Lower lobe of right lung (tissue), 2 donors: ENCODE measurements at regions not wholly inside any gene's neighbourhood (a gene's known extent, or its start where the extent isn't known, plus 50 kb on each side); places are given as distances from the start of the nearest gene placed in this dataset.

Source experiments
- ATAC-seq, 2 donors: fragments of 200-7000 bp; cut with Tn5 transposase; one replicate each; pipeline ENCODE4 v1.9.1; 2020 to 2022; ENCODE audit warnings: mild to moderate bottlenecking in 2 of 2, moderate library complexity in 2 of 2
- DNase-seq: peaks from one replicate; pipeline ENCODE4 v3.0.0-alpha.2; 2020
- H3K27ac ChIP-seq: fragments of 200-600 bp; one replicate; pipeline ENCODE4 v1.8.0; 2022
- H3K27me3 ChIP-seq: fragments of 200-600 bp; one replicate; pipeline ENCODE4 v1.8.0; 2022; ENCODE audit warnings: low read depth
- H3K36me3 ChIP-seq: fragments of 200-600 bp; one replicate; pipeline ENCODE4 v1.8.0; 2022; ENCODE audit warnings: mild to moderate bottlenecking
- H3K4me1 ChIP-seq: fragments of 200-600 bp; one replicate; pipeline ENCODE4 v1.8.0; 2022
- H3K4me3 ChIP-seq: fragments of 200-600 bp; one replicate; pipeline ENCODE4 v1.8.0; 2022; ENCODE audit warnings: mild to moderate bottlenecking
- H3K9me3 ChIP-seq: fragments of 200-600 bp; one replicate; pipeline ENCODE4 v1.8.0; 2022
- intact Hi-C: fragments of 100-400 bp; cut with DNase I; formaldehyde crosslinking; loops from one replicate; pipeline ENCODE4 v1.11.0; 2022
- TF ChIP-seq, protein P1 (sequence below): fragments of 200-600 bp; IDR thresholded peaks from one replicate; pipeline ENCODE4 v1.8.0; 2022; ENCODE audit warnings: antibody characterized with exemption, mild to moderate bottlenecking
- donor health status: DM: no; HTN: yes; CAD: no; lungs with severe emphysema.

DNA sequence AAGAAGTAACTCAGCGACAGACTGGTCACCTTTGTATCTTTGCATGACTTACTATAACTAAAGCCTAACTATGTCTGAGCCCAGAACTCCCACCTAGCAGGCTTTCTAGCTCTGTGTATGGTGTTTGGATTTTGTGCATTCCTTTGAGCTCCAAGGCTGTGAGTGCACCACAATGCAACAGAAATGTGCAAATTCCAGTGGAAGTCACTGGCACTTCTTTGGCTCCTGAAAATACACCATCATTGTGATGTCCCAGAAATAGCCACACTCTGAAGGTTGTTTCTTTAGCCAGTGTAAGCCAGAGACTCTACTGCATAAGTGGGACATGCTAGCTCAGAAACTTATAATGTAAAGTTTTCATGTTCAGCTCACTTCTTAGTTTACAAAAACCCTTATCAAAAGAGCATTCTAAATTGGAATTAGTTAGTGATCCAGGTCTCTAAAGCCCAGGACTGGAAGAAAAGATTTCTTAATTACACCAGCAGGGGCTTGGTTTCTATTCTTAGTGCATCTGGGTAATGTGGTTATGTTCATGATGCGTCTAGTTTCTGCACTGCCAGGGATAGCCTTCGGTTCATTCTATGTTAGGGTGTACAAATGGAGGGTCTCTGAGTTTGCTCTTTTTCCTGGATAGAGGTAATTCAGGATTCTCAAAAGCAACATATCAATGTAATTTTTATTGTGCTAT, 1239.5 kb upstream of the ZEB2 start:
- Histone ChIP-seq H3K4me1 (peaks cover 5% of the 10 kb centered on the region), H3K4me3 (no peak overlapping the region), H3K27ac (no peak overlapping the region), H3K27me3 (no peaks in the 10 kb centered on the region), H3K9me3 (no peaks in the 10 kb centered on the region), H3K36me3 (no peaks in the 10 kb centered on the region)
- intact Hi-C loops = no loop called here
- ATAC-seq (no peak), DNase-seq (no peak)
- TF ChIP-seq, protein P1, sequence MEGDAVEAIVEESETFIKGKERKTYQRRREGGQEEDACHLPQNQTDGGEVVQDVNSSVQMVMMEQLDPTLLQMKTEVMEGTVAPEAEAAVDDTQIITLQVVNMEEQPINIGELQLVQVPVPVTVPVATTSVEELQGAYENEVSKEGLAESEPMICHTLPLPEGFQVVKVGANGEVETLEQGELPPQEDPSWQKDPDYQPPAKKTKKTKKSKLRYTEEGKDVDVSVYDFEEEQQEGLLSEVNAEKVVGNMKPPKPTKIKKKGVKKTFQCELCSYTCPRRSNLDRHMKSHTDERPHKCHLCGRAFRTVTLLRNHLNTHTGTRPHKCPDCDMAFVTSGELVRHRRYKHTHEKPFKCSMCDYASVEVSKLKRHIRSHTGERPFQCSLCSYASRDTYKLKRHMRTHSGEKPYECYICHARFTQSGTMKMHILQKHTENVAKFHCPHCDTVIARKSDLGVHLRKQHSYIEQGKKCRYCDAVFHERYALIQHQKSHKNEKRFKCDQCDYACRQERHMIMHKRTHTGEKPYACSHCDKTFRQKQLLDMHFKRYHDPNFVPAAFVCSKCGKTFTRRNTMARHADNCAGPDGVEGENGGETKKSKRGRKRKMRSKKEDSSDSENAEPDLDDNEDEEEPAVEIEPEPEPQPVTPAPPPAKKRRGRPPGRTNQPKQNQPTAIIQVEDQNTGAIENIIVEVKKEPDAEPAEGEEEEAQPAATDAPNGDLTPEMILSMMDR = no peak

DNA sequence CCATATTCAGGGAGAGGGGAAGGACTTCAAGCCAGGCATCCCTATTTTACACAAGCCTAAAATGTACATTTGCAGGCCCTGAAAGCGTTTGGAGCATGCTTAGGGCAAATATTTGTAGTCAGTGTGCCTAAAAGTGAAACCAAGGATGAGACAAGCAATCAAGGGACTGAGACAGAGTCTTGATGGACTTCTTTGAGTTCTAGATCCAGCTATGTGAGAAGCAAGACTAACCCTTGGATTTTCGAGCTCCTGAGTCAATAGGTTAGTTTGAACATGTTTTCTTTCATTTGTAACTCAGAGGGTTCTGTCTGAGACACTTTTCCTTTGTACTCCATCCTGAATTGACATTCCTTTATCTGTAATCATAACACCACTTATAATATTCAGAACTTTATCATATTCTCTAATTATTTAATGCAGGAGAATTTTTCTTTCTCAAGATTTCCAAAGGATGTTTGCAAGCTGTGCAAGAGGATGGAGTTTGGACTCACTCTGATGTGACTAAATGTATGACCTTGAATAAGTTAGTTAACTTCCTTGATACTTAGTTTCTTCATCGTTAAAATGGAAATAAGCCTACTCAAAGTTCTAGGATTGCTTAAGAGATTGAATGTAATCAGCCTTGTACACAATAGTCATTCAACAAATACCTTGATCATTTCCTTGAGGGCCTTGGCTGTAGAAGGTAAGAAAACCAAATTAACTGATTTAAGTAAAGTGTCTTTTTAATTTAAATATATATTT, 1237.8 kb upstream of the ZEB2 start:
- Histone ChIP-seq H3K27ac (peak overlapping the region; percentile 9), H3K4me1 (peaks cover 10% of the 10 kb centered on the region), H3K36me3 (no peaks in the 10 kb centered on the region)

DNA sequence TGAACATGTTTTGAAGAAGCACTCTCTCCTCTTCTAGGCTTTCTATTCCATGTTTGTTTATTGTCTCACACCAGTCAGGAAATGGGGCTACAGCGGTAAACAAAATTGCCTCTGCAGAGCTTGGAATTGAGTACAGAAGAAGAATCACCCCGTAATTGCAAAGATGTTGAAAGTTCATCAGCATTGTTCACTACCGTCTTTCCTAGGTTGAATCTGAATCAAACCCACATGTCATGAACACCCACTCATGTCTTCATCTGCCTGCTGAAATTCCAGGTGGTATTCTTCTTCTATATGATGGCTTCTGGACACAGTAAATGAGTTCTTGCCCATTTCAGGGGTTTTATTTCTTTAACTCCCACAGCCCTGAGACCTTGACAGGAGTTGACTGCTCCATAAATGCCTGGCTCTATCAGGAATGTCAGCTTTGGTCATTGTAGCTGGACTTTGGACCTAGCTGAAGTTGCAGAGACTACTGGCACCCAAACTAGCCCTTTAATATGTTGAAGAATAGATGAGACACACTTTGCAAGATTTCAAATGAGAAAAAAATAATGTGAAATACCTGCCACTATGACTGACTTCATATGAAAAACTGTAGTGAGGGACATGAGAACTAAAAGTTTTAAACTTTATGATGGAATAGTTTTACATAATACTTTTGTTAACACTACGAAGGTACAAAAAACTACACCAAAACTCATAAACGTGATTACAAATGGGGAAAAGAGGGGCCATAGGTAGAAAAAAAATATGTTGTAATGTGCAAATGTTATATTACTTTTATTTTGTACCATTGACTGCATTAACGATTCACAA, 1235.3 kb upstream of the ZEB2 start:
- H3K4me3 ChIP-seq = no peak overlapping the region
- TF ChIP-seq, protein P1 = no peak
- intact Hi-C loops = no loop called here
- H3K9me3 ChIP-seq = no peaks in the 10 kb centered on the region
- DNase-seq (no peak), ATAC-seq (no peak)
- peaks cover 34% of the 10 kb centered on the region for H3K4me1 ChIP-seq
- H3K36me3 ChIP-seq = no peaks in the 10 kb centered on the region
- no peaks in the 10 kb centered on the region for H3K27me3 ChIP-seq
- no peak overlapping the region for H3K27ac ChIP-seq

More for the DNA sequence above, 1237.8 kb upstream of the ZEB2 start:
- TF ChIP-seq, protein P1 = no peak
- no peak for DNase-seq
- H3K9me3 ChIP-seq = no peaks in the 10 kb centered on the region
- intact Hi-C loops = no loop called here
- ATAC-seq = no peak
- H3K4me3 ChIP-seq = no peak overlapping the region
- H3K27me3 ChIP-seq = no peaks in the 10 kb centered on the region

DNA sequence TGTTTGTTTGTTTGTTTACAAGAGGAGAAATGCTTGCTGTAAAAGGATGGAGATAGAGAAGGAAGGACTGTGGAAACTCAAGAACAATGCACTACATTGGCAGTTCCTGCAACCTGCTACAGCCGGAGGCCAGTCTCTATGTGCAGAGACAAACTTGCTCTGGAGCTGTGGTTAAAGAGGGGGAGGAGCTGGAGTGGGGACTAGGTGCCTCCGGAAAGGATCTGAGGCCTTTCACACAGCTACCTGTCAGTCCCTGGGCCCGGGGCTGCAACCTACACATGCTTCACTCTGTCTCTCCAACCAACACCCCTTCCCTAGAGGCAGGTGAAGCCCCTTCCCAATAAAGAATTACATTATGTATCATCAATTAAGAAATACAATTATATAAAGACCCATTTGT, 1234.0 kb upstream of the ZEB2 start:
- no peak overlapping the region for H3K27ac ChIP-seq

DNA sequence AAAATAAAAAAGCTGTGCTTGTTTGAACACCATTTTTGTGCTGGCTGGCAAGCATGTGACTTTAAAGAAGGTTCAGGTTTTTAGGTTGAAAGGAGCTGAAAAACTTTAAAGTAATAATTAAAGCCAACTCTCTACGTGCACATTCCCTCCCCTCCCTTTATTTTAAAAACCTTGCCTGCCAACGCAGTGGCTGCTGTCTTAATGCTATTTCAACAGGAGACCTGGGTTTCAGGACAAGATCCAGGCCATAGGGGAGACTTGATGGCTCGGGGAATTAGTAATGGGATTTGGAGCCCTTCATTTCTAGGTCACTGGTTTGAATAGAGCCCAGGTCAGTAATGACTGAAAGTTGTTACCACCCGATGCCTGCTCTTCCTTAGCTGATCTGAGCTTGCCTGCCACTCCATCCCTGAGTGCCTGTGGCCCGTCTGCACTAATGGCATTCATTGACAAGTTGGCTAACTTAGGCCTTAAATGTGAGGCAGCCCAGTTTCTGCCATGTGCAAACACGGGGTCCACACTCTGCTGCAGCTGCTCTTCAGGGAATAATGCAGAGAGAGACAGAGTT, 1233.2 kb upstream of the ZEB2 start:
- H3K36me3 ChIP-seq = no peaks in the 10 kb centered on the region
- no peak overlapping the region for H3K4me3 ChIP-seq
- no peaks in the 10 kb centered on the region for H3K9me3 ChIP-seq
- H3K27me3 ChIP-seq = no peaks in the 10 kb centered on the region
- intact Hi-C loops = no loop called here
- H3K27ac ChIP-seq = no peak overlapping the region
- H3K4me1 ChIP-seq = peaks cover 35% of the 10 kb centered on the region
- TF ChIP-seq, protein P1 = no peak
- no peak for ATAC-seq
- DNase-seq = no peak

More for the DNA sequence above, 1234.0 kb upstream of the ZEB2 start:
- H3K36me3 ChIP-seq = no peaks in the 10 kb centered on the region
- DNase-seq = no peak
- no peak overlapping the region for H3K4me3 ChIP-seq
- H3K9me3 ChIP-seq = no peaks in the 10 kb centered on the region
- no peak for ATAC-seq
- TF ChIP-seq, protein P1 = no peak
- intact Hi-C loops = no loop called here
- H3K4me1 ChIP-seq = peaks cover 35% of the 10 kb centered on the region
- H3K27me3 ChIP-seq = no peaks in the 10 kb centered on the region
